OCI-LY1 (cell line): ENCODE measurements at regions not wholly inside any gene's neighbourhood (a gene's known extent, or its start where the extent isn't known, plus 50 kb on each side); places are given as distances from the start of the nearest gene placed in this dataset.

Experiments
- H2AFZ ChIP-seq: fragments of 200-600 bp; sonication (generic), shearing (Covaris generic); 2 replicates; pipeline ENCODE4 v1.6.0; 2014; ENCODE audit warnings: antibody characterized with exemption, mild to moderate bottlenecking, low read length
- H3F3A ChIP-seq: fragments of 200-600 bp; sonication (generic), shearing (Covaris generic); 2 replicates; pipeline ENCODE4 v1.6.0; 2014; ENCODE audit warnings: mild to moderate bottlenecking, antibody characterized with exemption, low read length, moderate library complexity; ENCODE audit not compliant: insufficient read depth
- H3K27ac ChIP-seq: fragments of 200-600 bp; sonication (generic); 2 replicates; pipeline ENCODE4 v1.5.1; 2014; ENCODE audit warnings: low read length, mixed run types, mild to moderate bottlenecking, low read depth; ENCODE audit not compliant: poor library complexity, severe bottlenecking
- H3K27me3 ChIP-seq: fragments of 200-600 bp; sonication (generic); 2 replicates; pipeline ENCODE4 v1.6.0; 2014; ENCODE audit warnings: antibody characterized with exemption, mild to moderate bottlenecking, low read length, moderate library complexity; ENCODE audit not compliant: insufficient read depth
- H3K36me3 ChIP-seq: fragments of 200-600 bp; sonication (generic); 2 replicates; pipeline ENCODE4 v1.6.1; 2014; ENCODE audit warnings: mild to moderate bottlenecking, antibody characterized with exemption, low read length, moderate library complexity, mixed read lengths; ENCODE audit not compliant: insufficient read depth
- H3K4me1 ChIP-seq: fragments of 200-600 bp; sonication (generic); 2 replicates; pipeline ENCODE4 v1.5.1; 2014; ENCODE audit warnings: mild to moderate bottlenecking, low read length, moderate library complexity; ENCODE audit not compliant: insufficient read depth, severe bottlenecking
- H3K4me2 ChIP-seq: fragments of 200-600 bp; sonication (generic), shearing (Covaris generic); 2 replicates; pipeline ENCODE4 v1.6.1; 2014; ENCODE audit warnings: low read length
- H3K4me3 ChIP-seq: fragments of 200-600 bp; sonication (generic); 2 replicates; pipeline ENCODE4 v1.5.1; 2014; ENCODE audit warnings: low read length, low read depth, mild to moderate bottlenecking, mixed read lengths; ENCODE audit not compliant: poor library complexity, severe bottlenecking
- H3K79me2 ChIP-seq: fragments of 200-600 bp; shearing (Covaris generic); 2 replicates; pipeline ENCODE4 v1.6.1; 2016; ENCODE audit warnings: mixed run types, low read length, mixed read lengths; ENCODE audit not compliant: insufficient read depth
- H3K9ac ChIP-seq: fragments of 200-600 bp; sonication (generic), shearing (Covaris generic); 2 replicates; pipeline ENCODE4 v1.6.1; 2014; ENCODE audit warnings: mild to moderate bottlenecking, low read length, mixed read lengths
- H3K9me2 ChIP-seq: fragments of 200-600 bp; sonication (generic), shearing (Covaris generic); 2 replicates; pipeline ENCODE4 v1.6.1; 2014; ENCODE audit warnings: low read depth, mild to moderate bottlenecking, low read length, mixed read lengths
- H3K9me3 ChIP-seq: fragments of 200-600 bp; shearing (Covaris generic); 2 replicates; pipeline ENCODE4 v1.6.1; 2014; ENCODE audit warnings: low read length, mixed read lengths
- H4K20me1 ChIP-seq: fragments of 200-600 bp; sonication (generic), shearing (Covaris generic); 2 replicates; pipeline ENCODE4 v1.6.0; 2016; ENCODE audit warnings: mild to moderate bottlenecking, low read length; ENCODE audit not compliant: insufficient read depth
- CTCF ChIP-seq: fragments of 200-600 bp; sonication (generic), shearing (Covaris generic); IDR thresholded peaks from 2 replicates; pipeline ENCODE4 v1.5.1; 2017; ENCODE audit warnings: mild to moderate bottlenecking, antibody characterized with exemption, low read length, moderate library complexity, mixed read lengths
- EZH2 ChIP-seq: fragments of 200-600 bp; sonication (generic), shearing (Covaris generic); IDR thresholded peaks from 2 replicates; pipeline ENCODE4 v1.8.0; 2017; ENCODE audit warnings: borderline replicate concordance, mixed run types, mild to moderate bottlenecking, antibody characterized with exemption, low read length, moderate library complexity, mixed read lengths

DNA sequence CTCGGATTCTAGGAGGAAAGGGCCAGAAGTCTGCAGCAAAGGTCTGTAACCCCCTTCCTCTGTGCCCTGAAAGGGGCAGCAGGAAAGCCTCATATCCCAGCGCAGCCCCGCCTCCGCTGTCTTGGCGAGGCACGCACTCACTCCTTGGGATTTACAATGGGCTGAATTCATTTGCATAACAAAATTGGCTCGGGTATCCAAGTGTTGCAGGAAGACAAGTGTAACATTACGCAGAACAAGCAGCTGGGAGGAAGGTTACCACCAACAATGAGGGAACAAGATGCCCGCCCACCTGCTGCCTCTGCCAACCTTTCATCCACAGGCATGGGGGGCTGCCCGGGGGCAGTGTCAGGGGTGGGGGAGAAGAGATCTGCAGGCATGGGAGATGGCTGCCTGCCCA lies 130.4 kb downstream of the MRM1 start:
- TF ChIP-seq EZH2 (no peak), CTCF (no peak)
- Histone ChIP-seq H3K9me2 (no peaks in the 10 kb centered on the region), H2AFZ (no peak overlapping the region), H3K79me2 (no peaks in the 10 kb centered on the region), H3K9ac (no peak overlapping the region), H3K36me3 (no peaks in the 10 kb centered on the region), H3F3A (no peaks in the 10 kb centered on the region), H3K9me3 (no peaks in the 10 kb centered on the region), H4K20me1 (no peaks in the 10 kb centered on the region), H3K27ac (no peak overlapping the region), H3K4me1 (no peaks in the 10 kb centered on the region), H3K27me3 (0 out of 2 replicates have a peak, but pooled peaks cover 9% of the 10 kb centered on the region), H3K4me3 (no peak overlapping the region), H3K4me2 (no peak overlapping the region)

DNA sequence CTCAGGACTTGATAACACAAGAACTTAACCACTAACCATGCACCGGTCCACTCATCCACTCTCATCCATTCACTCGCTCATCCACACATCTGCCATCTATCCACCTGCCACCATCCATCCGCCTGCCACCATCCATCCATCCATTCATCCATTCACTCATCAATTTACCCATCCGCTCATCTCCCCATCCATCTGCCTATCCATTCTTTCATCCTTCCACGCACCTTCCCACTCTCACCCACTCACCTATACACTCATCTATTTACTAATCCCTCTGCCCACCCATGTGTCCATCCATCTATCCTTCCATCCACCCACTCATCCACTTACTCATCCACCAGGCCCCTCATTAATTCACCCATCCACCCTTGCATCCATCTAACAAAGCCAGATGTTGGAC lies 131.0 kb downstream of the MRM1 start:
- Histone ChIP-seq H3K27ac (no peak overlapping the region), H3K9me3 (no peaks in the 10 kb centered on the region), H4K20me1 (no peaks in the 10 kb centered on the region), H3K4me1 (no peaks in the 10 kb centered on the region), H3K4me3 (no peak overlapping the region), H3K9ac (no peak overlapping the region), H3K79me2 (no peaks in the 10 kb centered on the region), H3K9me2 (no peaks in the 10 kb centered on the region), H2AFZ (no peak overlapping the region), H3K27me3 (0 out of 2 replicates have a peak, but pooled peaks cover 7% of the 10 kb centered on the region), H3K4me2 (no peak overlapping the region), H3F3A (no peaks in the 10 kb centered on the region), H3K36me3 (no peaks in the 10 kb centered on the region)
- TF ChIP-seq CTCF (no peak), EZH2 (no peak)

- Histone ChIP-seq H3K27me3 (0 out of 2 replicates have a peak, but pooled peaks cover 5% of the 10 kb centered on the region), H3K9me3 (no peaks in the 10 kb centered on the region), H3K4me2 (no peak overlapping the region), H3K9ac (no peak overlapping the region), H3K36me3 (no peaks in the 10 kb centered on the region), H3K27ac (no peak overlapping the region), H3F3A (no peaks in the 10 kb centered on the region), H3K4me3 (no peak overlapping the region), H3K4me1 (no peaks in the 10 kb centered on the region), H4K20me1 (no peaks in the 10 kb centered on the region), H2AFZ (no peak overlapping the region), H3K79me2 (no peaks in the 10 kb centered on the region), H3K9me2 (no peaks in the 10 kb centered on the region)
- TF ChIP-seq CTCF (no peak), EZH2 (no peak)
Measured at GRCh38 chr17:36736201-36737156, 135.1 kb downstream of the MRM1 start.
